ENCODE measurements at regions not wholly inside any gene's neighbourhood (a gene's known extent, or its start where the extent isn't known, plus 50 kb on each side); places are given as distances from the start of the nearest gene placed in this dataset.

DNA sequence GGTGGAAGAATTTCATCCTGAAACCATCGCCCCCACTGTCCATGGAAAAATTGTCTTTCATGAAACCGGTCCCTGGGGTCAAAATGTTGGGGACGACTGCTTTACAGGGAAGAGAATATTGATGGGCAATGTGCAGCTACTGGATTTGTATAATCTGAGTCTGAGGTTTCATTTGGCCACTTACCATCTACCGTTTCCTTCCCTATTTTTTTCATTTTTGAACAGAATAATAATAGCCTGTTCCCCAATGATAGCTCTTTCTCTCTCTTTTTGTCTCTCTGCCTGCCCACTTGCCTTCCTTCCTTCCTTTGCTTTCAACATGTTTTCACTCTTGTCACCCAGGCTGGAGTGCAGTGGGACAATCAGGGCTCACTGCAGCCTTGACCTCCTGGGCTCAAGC, 78.3 kb upstream of the TLK1 start:
- TF ChIP-seq, protein P1, sequence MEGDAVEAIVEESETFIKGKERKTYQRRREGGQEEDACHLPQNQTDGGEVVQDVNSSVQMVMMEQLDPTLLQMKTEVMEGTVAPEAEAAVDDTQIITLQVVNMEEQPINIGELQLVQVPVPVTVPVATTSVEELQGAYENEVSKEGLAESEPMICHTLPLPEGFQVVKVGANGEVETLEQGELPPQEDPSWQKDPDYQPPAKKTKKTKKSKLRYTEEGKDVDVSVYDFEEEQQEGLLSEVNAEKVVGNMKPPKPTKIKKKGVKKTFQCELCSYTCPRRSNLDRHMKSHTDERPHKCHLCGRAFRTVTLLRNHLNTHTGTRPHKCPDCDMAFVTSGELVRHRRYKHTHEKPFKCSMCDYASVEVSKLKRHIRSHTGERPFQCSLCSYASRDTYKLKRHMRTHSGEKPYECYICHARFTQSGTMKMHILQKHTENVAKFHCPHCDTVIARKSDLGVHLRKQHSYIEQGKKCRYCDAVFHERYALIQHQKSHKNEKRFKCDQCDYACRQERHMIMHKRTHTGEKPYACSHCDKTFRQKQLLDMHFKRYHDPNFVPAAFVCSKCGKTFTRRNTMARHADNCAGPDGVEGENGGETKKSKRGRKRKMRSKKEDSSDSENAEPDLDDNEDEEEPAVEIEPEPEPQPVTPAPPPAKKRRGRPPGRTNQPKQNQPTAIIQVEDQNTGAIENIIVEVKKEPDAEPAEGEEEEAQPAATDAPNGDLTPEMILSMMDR (IDR thresholded peaks at IDR 0.05) = no peak
- no peak for TF ChIP-seq POLR2A (IDR thresholded peaks at IDR 0.05)
